HG02885 (cell line): ENCODE measurements at regions not wholly inside any gene's neighbourhood (a gene's known extent, or its start where the extent isn't known, plus 50 kb on each side); places are given as distances from the start of the nearest gene placed in this dataset.
"Not testable (repeated sequence)": the region's sequence is repeated elsewhere in the genome, so short reads cannot be mapped to it uniquely, and the experiment has no call there.

Experiments
- ATAC-seq: cut with Tn5 transposase; IDR thresholded peaks from one replicate; pipeline ENCODE4 v1.9.1; 2021; ENCODE audit warnings: mild to moderate bottlenecking; ENCODE audit not compliant: unreplicated experiment, poor library complexity

- no peak for ATAC-seq
These were observed 295.5 kb upstream of the PROX1 start for GRCh38 chr1:213692321-213692720.

- no peak for ATAC-seq
These were observed 293.9 kb upstream of the PROX1 start for GRCh38 chr1:213693864-213694263.

GRCh38 chr1:213697192-213697802 lies 290.5 kb upstream of the PROX1 start:
- ATAC-seq = no peak

- ATAC-seq = no peak
These were observed 289.6 kb upstream of the PROX1 start for GRCh38 chr1:213698092-213698702.

- ATAC-seq = no peak
These were observed 285.1 kb upstream of the PROX1 start for GRCh38 chr1:213702703-213703102.

GRCh38 chr1:213704941-213705340 lies 282.8 kb upstream of the PROX1 start:
- ATAC-seq = no peak

GRCh38 chr1:213711833-213712490 lies 275.8 kb upstream of the PROX1 start:
- ATAC-seq = not testable (repeated sequence)

- no peak for ATAC-seq
These were observed 273.1 kb upstream of the PROX1 start for GRCh38 chr1:213714645-213715044.

- no peak for ATAC-seq
These were observed 272.6 kb upstream of the PROX1 start for GRCh38 chr1:213715182-213715581.

- ATAC-seq = no peak
These were observed 268.3 kb upstream of the PROX1 start for GRCh38 chr1:213719462-213719861.

- ATAC-seq = no peak
These were observed 267.7 kb upstream of the PROX1 start for GRCh38 chr1:213720032-213720431.

- no peak for ATAC-seq
These were observed 264.6 kb upstream of the PROX1 start for GRCh38 chr1:213723187-213723586.

- no peak for ATAC-seq
These were observed 262.9 kb upstream of the PROX1 start for GRCh38 chr1:213724640-213725536.

GRCh38 chr1:213727853-213728592 lies 259.8 kb upstream of the PROX1 start:
- ATAC-seq = no peak

- no peak for ATAC-seq
These were observed 258.9 kb upstream of the PROX1 start for GRCh38 chr1:213728593-213729536.

- ATAC-seq = no peak
These were observed 254.1 kb upstream of the PROX1 start for GRCh38 chr1:213733705-213734104.

GRCh38 chr1:213737398-213738035 lies 250.3 kb upstream of the PROX1 start:
- no peak for ATAC-seq

- ATAC-seq = no peak
These were observed 249.1 kb upstream of the PROX1 start for GRCh38 chr1:213738658-213739057.

- no peak for ATAC-seq
These were observed 244.8 kb upstream of the PROX1 start for GRCh38 chr1:213742992-213743391.
